ENCODE measurements at regions not wholly inside any gene's neighbourhood (a gene's known extent, or its start where the extent isn't known, plus 50 kb on each side); places are given as distances from the start of the nearest gene placed in this dataset.

DNA sequence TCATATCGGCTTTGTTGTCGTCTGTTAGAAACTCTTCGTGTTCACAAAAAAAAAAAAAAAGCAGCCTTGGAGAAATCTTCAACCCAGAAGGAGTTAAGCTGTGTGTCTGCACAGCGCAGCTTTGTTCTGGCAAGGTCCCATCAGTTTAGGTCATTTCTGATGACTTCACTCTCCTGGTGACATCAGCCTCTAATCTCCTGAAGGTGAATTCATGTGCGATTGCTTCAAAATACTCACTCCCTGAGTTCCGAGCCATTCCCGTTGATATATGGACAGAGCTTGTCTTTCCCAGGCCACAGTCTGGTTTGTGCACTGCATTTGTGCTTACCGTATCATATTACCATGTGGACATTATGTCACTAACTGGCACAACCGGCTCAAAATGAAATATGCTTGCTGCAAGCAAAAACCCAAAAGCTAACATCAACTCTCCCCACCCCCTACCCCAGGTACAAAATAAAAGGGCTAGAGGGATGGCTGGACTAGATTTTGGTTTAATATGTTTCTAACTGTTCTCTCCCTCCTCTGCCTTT lies 342.4 kb downstream of the KCNRG start:
- DNase-seq (ENCODE audit: low read depth, low spot score) = no peak

DNA sequence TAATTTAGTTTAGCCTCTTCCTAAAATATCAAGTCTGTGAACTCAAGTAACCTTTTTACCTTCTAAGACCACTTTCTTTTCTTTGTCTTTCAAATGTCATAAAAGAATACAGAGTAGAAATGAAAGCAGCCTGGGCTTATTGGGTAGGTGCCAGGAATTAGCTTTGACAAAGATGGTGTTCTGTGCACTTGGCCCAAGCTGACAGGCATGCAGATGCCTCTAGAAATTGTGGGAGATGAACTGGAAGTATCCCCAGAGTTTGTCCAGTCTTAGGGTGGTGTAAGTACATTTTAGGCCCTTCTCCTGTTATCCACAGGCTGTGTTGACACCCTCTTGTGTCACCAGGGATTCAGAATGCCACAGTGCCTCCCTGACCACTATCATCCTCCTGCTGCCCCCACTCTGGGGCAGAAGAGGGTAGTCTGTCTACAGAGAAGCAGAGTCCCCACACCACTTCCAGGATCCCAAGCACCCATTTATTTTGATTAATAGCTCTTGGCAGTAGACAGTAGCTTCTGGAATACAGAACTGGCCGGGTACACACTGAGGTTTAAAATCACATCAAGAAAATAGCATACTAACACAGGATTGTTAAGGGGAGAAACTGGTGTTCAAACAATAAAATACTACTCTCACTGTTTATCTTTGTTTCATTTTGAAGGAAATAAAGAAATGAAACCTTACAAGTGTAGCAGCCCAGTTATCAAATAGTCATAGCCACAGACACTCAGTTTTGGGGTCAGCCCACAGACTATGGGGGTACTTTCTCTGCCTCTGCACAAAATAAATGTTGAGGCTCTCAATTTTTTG lies 343.2 kb downstream of the KCNRG start:
- no peak for DNase-seq (ENCODE audit: low read depth, low spot score)

DNA sequence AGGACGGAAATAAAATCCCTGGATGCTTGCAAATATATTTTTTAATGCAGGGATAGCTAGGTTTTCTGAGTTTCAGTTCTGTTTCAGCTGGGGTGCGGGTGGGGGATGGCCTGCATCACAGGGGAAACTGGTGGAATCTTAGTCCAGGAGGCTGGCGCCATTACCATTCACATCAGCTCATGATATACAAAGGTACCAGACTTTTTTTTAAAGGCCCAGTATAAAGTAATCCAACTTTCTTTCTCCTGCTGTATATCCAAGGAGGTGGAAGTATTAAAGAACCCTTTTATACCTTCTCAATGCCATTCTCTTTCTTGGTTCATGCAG lies 343.8 kb downstream of the KCNRG start:
- DNase-seq (ENCODE audit: low read depth, low spot score) = no peak

DNA sequence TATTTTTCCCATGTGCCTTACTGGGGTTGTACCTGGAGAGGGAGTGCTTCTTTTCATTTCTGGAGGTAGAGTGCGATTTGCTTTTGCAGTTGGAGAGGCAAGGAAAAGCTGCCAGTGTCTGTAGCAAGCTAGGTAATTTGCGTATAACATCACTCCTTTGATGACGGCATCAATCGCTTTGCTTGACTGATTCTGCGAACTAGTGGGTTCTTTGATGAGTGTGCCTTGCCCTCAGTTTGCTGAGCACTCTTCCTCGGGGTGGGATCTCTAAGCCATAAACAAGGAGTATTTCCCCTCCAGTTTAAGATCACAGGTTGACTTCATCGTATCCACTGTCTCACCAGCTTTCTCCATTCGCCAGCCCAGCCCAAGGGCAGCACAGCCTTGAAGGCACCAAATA lies 344.5 kb downstream of the KCNRG start:
- no peak for DNase-seq (ENCODE audit: low read depth, low spot score)

DNA sequence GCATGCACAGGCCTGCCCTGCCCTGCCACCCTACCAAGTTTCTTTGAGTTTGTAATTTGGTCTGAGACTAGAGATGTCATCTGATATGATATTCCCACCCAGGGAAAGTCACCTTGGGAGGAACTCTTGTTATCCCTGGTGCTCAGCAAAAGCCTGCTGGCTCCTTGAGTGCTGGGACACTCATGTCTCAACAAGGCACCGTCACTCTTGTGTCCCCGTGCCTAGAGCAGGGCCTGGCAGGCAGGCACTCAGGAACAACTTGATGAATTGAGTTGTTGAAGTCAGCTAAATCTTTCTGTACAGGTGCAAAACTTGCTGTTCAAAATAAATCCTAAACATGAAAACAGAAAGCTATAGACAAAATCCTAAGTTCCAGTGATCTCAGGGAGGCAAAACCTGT lies 345.4 kb downstream of the KCNRG start:
- no peak for DNase-seq (ENCODE audit: low read depth, low spot score)

DNA sequence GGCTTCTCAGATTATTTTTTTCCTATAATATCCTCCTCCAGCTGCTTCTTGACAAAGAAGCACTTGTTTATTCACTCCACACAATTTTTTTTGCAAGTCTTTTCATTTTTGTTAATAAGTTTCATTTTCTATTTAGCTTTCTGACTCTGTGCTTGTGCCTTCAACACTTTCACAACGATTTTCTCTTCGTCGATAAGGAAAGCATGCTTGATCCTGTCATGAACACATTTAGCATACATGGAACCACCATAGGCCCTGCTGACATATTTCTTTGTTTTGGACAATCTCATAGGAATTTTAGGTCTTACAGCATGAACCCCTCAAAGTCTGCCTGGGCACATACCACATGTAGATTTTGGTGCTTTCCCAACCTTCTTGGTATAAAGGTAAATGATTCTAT lies 346.0 kb downstream of the KCNRG start:
- DNase-seq (ENCODE audit: low read depth, low spot score) = no peak

DNA sequence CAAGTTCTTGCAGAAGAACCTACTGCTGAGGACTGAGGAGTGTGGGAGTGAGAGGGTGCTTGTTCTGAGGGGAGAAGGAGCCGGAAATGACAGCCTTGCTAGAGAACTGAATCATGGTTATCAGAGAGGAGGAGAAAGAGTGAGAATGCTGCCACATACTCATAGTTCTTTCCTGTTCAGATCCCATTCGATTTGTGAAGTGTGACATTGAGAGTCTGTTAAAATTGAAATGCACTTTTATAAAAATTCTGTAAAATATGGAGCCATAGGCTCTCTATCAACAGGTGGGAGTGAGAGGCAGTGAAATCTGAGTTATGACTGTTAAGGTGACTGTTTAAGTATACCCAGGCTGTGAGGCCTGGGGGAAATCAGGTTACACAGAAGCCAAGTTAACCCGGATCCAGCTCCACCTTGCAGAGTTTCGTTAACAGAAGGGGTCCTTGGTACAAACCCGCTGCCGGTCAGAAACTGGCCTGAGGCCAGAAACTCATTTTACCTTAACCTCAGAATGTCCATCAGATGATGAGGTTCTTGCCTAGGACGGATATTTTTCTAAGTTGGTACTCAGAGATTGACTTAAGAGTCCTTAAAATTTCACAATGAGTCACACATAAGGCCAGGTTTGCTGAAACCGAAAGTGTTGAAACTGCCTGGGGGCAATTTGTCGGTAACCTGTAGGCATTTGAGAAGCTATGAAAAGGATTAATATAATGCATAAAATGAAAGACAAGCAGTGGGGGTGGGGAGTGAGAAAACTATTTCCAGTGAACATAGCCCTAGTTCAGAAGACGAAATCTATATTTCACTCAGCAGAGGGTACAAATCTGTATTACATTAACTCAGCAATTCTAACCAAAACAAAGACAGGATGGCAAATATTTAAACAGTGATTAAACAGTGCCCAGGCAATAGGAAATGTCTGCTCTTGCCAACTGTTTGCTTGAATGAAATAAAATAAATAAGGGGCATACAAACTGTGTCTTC lies 350.5 kb downstream of the KCNRG start:
- no peak for DNase-seq (ENCODE audit: low read depth, low spot score)

DNA sequence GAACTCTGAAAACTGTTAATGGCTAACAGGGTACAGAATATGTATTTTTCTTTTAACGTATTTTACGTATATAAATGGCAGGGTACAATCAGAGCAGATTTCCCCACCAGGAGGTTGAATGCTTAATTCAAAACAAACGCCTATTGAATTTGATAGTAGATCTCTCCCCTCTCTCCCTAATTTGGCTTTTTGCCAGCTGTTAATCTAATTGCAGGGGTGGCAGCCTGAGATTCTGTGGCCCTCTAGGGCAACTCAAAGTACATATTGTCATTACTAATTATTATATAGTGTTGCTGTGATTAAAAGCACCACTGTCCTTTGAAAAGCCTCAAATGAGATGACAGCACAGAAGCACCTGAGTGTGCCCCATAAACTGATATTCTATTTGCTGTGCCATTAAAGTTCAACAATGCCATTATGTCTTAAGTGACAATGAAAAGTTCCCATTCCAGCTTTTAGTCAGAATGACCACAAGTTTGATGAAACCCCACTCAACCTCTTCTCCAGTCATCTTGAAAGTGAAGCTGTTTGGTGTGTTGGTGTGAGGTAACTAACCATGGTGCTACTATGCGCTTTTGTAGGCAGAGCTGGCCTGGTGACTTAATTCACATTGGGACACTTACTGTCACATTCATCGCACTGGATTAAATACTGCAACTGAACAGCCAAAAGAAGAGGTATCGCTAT lies 351.4 kb downstream of the KCNRG start:
- DNase-seq (ENCODE audit: low read depth, low spot score) = no peak

DNA sequence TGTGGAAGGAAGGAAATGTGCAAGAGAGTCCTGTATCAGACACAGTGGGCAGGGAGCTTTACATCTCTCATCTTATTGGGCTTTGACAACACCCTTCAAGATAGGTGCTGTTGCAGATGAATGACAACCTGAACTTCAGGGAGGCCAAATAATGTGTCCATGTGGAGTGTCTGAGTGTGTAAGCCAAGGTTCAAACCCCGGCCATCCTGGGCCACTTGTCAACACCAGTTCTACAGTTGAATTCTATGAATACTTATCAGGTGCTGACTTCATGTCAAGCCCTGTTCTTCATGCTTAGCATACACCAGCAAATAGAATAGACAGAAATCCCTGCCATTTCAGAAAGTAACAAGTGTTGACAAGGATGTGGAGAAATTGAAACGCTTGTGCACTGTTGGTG lies 354.4 kb downstream of the KCNRG start:
- no peak for DNase-seq (ENCODE audit: low read depth, low spot score)

DNA sequence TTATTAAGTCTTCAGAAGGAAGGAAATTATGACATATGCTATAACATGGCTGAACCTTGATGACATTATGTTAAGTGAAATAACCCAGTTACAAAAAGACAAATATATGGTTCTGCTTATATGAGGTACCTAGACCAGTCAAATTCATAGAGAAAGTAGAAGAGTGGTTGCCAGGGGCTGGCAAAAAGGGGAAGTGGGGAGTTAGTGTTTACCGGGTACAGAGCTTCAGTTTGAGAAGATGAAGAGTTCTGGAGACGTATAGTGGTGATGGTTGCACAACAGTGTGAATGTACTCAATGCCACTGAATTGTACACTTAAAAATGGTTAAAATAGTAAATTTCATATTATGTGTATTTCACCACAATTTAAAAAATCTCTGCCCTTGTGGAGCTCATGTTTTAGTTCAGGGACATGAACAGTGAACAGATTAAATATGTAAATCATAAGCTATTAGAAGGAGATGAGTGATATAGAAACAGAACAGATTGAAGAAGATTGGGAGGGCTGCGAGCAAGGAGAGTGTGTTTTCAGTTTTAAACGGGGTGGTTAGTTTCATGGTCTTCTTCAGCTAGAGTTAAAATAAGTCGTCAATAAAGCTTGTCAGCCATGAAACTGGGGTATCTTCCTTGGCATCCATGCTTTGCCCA lies 355.2 kb downstream of the KCNRG start:
- no peak for DNase-seq (ENCODE audit: low read depth, low spot score)

DNA sequence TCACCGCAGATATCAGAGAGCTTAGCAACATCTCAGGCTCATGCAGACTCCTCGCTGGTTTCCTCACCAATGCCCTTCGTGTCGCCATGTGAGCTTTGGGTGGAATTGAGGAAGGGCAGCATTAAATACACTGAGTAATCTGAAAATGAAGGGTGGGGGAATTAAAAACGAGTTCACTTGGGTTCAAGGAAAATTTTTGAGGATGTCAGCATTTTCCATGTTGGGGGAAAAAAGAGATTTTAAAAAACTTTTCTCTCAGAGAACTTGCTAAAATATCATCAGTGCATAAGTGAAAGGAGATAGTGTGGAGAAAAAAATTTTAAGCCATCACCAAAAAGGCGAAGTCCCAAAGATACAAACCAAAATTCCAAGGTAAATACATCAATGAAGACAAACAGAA lies 359.3 kb downstream of the KCNRG start:
- no peak for DNase-seq (ENCODE audit: low read depth, low spot score)

DNA sequence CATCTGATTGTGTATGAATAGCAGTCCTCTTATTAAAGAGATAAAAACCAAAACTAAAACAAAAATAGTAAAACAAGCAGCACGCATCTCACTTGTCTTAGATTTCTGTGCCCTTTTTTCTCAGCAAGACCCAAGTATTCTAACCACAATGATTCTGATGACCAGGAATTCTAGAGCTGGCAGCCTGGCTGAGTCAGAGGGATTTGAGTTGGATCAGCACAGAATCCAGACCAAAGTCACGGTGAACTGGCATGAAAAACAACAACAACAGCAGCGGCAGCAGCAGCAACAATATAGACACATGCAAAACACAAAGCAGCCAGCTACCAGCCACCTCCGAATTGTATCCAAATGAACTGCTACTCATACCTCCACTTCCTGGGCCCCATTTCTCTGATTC lies 360.5 kb downstream of the KCNRG start:
- DNase-seq (ENCODE audit: low read depth, low spot score) = no peak

DNA sequence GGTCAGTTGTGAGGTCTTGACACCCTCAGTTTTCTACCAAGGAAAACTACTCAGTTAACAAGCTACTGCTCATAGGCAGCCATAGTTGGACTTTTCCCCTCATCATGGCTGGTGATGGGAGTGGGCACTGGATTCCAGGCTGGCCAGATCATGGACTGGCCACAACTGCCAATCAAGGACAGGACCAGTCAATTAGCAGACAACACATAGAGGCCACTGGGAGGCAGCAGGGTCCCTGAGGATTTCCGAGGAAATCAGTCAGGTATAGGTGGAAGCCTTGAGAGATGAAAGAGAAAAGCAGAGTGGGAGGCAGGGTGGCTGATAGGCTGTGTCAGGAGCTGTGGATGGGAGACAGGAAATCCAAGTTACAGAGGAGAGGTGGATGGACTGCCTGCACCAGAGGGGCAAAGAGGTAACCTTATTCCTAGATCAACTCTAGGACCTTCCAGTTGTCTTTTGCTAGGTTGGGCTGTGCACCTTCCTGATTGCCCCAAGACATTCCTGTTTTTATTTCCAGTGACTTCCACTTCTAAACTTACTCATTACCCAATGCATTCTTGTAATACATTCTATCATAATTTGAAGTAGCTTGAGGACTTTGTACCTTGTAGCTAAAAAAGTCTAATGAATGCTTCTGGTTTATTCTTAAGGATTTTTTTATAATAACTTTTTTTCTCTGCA lies 361.8 kb downstream of the KCNRG start:
- DNase-seq (ENCODE audit: low read depth, low spot score) = no peak

DNA sequence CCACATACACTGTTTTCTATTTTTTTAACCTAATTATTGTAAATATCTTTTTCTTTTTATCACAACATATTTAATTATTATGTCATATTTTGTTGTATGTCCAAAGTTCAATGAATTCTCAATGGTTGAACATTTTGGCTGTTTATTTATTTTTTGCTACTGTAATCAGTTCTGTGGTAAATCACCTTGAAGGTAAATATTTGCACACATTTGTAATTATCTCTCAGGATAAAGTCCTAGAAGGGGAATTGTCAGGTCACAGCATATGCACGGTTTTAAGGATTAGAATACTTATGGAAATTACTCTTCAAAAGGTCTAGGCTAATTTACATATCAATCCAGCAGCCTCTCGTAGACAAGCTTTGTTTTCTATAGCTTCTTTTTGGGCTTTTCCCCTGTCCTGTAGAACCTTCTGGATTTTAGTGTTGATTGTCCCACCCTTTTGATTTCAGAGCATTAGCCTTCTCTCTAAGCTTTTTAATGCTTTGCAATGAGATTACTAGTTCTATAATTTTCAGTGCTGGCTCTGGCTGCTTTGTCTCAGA lies 362.6 kb downstream of the KCNRG start:
- DNase-seq (ENCODE audit: low read depth, low spot score) = no peak

DNA sequence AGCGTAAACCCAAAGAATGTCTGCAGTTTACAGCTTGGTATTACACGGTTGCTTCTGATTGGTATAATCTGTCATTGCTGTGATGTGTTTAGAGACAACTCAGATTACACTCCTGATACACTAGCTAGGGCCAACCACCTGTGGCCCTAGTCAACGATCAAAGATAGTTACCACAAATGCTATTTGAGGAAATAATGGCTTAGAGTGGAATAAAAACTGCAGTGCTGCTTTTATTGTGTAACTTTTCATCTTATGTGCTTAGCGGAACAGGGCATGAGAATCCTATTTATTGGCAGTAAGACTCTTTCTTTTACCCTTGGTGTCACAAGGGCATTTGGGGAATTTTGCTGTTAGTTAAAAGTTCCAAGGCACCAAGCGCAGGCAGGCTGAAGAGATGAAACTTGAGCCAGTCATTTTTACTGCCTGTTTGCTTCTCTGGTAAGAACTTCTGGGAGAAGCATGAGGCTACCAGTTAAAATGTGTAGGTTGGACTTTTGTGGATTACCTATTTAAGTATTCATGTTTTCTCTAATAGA lies 363.3 kb downstream of the KCNRG start:
- DNase-seq (ENCODE audit: low read depth, low spot score) = no peak

DNA sequence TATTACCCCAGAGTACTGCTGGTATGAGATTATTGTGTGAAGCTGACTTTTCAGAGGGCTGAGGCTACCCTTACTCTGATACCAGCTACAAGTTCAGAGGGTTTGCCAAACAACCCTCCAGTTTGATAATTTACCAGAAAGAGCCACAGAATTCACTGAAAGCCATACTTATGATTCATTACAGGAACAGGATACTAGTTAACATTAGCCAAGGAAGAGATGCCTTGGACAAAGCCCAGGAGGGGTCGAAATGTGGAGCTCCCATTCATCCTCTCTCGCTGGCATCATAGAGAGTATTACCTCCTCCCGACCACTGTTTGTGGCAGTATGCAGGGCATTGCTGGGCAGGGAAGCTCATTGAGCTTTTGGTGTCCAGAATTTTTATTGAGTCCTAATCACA lies 364.3 kb downstream of the KCNRG start:
- no peak for DNase-seq (ENCODE audit: low read depth, low spot score)

DNA sequence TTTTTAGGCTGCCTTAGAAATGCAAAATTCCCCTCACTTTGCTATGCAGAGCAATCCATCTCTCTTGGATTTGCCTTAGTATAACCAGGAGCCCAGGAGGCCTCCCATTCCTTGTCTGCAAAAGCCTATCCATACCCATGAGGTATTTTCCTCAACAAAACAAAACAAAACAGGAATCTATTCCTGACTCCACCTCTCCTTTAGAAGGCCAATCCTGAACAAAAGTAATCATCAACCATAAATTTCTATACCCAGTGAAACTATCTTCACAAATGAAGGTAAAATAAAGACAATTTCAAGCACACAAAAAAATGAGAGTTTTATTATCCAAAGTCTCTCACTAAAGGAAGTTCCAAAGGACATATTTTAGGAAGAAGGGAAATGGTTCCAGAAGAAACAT lies 365.7 kb downstream of the KCNRG start:
- no peak for DNase-seq (ENCODE audit: low read depth, low spot score)

DNA sequence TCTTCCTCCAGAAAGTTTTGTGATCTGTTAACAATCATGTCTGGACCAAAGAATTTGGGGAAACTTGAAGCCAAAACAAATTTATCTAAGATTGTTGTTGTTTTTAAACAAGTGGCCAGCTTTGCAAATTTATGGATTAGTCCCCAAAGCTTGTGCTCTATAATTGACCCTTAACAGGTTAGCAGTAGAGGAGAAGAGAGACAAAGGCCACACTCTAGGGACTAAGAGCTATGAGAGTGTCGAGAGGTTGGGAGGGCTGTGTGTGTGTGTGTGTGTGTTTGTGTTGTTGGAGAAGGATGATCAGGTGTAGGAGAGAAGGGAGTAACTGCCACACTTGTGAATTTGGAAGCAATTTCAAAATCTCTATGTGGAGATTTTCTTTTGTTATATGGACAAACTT lies 367.3 kb downstream of the KCNRG start:
- DNase-seq (ENCODE audit: low read depth, low spot score) = no peak

DNA sequence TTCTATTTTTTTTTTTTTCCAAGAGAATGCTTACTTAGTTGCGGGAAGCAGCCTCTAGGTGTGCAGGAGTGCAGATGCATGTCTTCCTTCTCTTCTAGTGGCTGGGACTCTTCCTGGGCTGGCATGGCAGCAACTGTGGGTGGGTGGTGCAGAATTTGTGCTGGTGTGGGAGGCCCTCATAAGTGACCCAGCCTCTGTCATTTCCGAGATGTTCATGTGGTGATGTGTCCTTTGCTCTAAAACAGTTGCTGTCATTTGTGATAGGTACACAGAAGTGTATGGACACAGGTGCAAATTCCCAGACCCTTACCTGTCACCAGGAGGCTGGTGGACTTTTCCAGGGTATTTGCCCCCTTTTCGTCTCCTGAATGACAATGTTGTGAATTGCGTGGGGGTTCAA lies 367.7 kb downstream of the KCNRG start:
- no peak for DNase-seq (ENCODE audit: low read depth, low spot score)

DNA sequence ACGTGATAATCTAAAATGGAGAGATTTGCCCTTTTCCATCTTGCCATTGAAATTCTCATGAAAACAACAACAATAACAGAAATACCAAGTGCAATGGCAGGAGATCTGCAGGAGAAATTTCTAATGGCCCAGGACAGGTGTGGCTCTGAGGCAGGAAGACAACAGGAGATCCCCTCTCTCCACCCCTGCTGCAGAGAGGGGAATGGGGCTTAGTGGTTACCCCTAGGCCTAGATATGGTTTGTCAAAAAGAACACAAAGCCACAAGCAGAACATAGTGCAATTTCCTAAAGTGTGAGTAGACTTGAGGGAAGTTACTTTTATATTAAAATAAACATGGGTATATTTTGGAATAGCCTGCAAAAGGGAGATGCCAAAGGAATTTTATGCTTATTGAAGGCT lies 369.5 kb downstream of the KCNRG start:
- no peak for DNase-seq (ENCODE audit: low read depth, low spot score)

All from brain pericyte (primary cell).